ENCODE measurements at regions not wholly inside any gene's neighbourhood (a gene's known extent, or its start where the extent isn't known, plus 50 kb on each side); places are given as distances from the start of the nearest gene placed in this dataset.

DNA sequence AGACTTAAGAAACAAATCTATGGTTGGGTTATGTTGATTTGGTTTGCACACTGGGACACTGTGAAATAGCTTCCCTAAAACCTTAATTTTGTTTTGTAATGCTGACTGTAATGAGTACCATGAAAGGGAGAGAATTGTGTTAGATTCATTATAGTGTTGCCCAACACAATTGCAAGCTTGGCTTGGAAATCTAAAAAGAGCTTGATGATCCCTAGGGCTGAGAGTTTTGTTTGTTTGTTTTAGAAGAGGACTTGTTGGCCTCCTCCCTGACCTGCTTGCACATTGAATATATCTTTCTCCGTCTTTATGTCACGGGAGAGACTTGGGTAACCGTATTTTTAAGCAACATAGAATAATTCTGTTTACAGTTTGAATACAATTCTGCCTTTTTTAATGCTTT is 410.1 kb downstream of the ARL4A start:
- TF ChIP-seq POLR2A (IDR thresholded peaks at IDR 0.05; ENCODE audit: low read depth, low read length), result no peak
- TF ChIP-seq POLR2AphosphoS5 (IDR thresholded peaks at IDR 0.05; ENCODE audit: low read depth, low read length), result no peak
- TF ChIP-seq TAF1 (IDR thresholded peaks at IDR 0.05; ENCODE audit: borderline replicate concordance, low read depth, low read length), result no peak

Measured in GM12892 (cell line).